GM21717 (cell line): ENCODE measurements at regions not wholly inside any gene's neighbourhood (a gene's known extent, or its start where the extent isn't known, plus 50 kb on each side); places are given as distances from the start of the nearest gene placed in this dataset.
A peak's percentile ranks its signal among the peaks of the same experiment; 100 is the strongest.

ENCODE experiments used
- ATAC-seq: cut with Tn5 transposase; IDR thresholded peaks from one replicate; pipeline ENCODE4 v1.9.1; 2021; ENCODE audit warnings: mild to moderate bottlenecking, moderate library complexity; ENCODE audit not compliant: unreplicated experiment

DNA sequence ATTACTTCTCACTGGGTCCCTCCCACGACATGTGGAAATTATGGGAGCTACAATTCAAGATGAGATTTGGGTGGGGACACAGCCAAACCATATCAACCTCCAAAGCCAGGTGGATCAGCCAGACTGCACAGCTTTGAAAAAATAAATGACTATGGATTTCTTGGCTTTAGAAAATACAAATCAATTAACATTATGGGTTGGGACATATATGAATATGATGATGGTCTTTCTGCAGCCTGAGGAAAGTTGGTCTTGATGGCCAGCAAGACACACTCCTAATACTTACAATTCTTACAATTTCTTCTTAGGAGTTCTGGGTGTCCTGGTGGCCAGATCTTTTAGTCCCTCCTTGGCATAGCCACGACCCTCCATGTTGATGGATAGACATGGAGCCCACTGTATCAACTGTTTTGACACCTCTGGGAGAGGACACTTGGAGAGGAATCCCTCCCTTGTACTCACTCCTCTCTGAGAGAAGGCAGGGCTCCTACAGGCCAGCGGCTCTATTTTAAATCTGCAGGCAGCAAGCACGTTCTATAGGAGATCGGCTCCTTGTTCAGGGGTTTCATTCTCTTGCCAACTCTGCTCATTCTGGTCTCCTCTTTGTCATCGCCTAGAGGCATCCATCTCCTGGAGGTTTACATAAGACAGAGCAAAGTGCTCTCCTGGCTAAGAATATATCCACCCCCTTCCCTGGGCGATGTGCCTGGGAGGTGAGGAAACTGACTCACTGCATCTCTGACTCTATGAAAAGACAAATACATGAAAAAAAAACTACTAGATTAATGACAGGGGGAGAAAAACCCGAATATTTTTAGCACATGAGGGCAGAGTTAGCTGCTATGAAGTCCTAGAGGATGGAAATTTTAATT is 145.9 kb downstream of the CARTPT start:
- no peak for ATAC-seq

DNA sequence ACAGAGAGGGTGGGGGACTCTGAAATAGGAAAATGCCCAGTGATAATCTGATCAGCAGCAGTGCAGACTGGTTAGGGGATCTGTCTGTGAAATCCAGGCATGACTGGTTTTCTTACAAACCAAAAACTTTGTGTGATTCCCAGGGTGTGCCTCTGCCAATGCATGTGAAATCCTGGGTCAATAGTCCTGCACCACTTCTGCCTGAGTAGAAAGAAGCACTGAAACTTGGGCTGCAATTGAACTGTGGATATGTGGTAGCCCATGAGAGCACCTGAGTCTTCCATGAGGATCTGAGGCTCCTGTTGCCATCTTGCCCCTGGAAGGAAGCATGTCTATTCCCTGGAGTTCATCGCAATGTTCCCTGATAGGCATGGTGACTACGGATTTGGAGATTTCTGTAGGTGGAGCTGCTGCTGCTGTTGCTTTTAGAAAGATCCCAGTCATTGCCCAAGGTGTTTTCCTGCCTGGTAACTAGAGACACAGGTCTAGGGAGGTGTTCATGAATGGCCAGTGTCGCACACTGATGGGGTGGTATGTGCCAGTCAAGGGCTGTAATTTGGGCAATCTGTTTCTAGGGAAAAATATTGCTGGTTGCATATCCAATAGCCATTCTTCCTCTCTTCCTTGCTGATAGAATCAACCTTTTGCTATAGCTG is 146.7 kb downstream of the CARTPT start:
- no peak for ATAC-seq

DNA sequence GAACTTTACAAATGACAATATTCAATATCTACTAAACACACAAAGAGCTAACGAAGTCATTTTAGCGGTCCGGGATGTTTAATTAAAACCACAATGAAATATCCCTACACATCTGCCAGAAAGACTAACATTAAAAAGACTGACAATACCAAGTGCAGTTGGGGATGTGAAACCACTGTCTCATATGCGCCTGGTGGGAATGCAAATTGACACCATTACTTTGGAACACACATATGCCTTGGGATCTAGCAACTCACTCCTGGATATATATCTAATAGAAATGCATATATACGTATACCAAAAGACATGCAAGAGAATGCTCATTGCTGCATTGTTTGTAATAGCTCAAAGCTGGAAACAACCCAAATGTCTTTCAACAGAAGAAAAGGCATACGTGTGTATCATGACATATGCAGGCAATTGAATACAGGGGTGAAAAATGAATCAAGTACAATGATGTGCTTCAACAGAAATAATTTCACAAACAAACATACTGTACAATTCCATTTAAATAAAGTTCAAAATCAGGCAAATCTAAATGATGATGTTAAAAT is 153.3 kb downstream of the CARTPT start:
- ATAC-seq: no peak

DNA sequence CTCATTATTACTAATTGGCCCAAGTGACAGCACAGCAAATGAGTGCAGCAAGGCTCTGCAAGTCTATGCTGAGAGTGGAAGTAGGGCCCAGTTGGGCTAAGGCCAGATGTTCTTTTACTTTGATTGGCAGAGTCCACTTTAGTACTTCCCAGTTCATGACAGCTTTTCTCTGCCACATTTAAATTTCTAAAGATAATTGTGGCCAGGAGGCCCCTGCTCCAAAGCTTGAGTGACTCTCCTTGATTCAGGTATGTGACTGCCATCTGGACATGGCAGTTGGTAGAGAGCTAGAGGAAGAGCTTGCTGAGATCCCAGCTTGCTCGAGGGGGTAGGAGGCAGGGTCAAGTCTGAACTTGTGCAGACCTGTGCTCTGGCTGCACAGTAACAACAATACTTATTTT is 154.1 kb downstream of the CARTPT start:
- ATAC-seq: no peak

DNA sequence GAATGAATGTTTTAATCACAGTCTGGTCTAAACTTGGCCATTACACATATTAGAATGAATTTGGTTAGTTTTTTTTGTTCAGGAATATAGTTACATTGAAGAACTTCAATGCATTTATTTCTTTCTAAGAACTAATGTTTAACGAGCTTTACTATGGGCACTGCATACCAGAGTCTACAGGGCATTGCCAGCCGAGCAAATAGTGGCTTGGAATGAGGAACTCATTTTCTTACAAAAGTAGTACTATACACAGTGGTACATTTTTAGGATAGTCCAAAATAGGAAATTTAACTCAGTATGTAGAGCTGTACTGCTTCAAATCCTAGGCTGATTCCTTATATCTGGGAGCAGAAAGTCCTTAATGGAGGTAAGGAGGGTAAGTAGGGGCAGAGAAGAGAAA is 155.4 kb downstream of the CARTPT start:
- no peak for ATAC-seq

DNA sequence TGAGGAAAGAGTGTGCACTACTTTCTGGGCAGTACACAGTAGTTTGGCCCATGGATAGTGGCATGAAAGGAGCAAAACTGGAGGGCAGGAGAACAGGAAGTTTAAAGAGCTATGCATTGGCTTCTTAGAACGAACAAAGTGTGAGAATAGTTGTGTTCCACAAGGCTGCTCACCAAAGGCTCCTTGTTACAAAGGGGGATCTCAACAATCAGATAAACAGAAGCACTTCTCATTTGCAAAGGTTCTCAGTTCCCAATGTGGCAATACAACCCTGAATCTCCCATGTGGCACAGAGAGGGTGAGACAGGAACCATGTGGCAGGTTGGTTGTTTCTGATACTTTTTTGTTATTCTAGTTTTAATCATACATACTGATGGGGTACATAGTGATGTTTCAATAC is 158.4 kb downstream of the CARTPT start:
- no peak for ATAC-seq

DNA sequence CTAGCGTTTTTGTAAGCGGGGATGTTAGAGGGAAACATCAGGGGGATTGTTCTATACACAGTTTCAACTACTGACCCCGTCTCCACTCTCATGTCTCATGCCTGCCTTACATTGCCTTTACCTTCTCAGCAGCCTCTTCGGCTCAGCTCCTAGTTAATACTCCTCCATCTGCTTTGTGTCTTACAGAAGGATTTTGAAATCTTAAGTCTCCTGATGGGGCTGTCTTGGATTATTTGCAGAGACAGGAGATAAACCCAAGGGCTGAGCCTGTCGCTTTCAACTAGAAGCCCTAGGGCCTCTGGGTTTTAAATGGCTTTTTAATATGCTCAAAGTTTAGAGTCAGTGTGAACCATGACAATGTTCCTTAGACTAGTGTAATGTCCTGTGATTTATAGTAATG is 161.5 kb downstream of the CARTPT start:
- ATAC-seq: no peak

DNA sequence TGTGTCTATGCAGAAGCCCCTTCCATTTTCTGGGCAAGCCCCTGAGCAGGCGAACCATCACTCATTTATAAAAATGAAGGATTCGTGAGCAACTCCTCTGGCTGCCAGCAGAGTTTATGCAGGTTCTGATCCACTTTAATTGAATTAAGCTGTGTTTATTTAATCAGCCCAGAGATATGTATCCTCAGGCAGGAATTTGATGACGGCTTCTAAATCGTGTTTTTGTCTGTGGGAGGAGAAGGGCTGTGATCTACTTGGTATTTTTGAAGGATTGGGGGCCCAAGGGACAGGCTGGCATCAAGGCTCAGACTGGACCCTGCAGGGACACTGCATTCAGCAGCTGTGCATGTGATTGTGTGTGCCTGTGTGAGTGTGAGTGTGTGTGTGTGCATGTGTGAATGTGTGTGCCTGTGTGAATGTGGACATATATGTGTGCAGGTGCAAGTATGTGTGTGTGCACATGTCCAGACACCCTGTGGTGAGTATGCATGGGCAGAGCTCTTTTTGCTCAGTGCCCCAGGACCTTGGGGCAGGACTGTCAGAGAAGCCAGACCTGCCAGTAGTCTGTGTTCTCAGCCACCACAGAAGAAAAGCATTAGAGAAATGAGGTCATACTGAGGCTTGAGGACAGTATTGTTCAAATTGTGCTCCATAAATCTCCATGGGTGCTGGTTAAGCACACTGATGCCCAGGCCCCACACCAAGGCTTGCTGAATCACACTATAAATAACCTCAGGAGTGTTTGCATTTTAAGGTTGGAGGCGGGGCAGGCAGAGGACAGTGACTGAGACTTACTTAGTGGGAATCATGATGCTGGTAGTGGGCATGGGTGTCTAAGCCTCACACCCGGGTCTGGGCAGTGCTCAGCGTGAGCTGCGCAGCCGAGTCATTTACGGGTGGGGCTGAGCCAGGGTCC is 164.0 kb downstream of the CARTPT start:
- ATAC-seq: no peak

DNA sequence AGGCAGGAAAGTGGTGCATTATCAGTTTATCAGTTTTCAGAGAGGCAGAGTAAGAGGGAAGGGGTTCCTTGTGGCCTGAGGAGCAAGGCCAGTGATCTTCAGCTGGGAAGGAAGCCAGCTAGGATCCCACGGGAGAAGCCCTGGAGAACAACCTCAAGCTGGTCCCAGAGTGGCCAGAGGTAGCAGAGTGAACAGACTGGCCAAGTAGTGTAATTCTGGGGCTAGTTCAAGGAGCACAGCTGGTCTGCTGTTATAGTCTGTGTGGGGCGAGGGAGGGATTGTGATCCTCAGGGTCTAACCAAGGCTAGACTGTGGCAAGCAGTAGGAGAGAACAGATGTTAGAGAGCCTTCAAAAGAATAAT is 164.6 kb downstream of the CARTPT start:
- ATAC-seq: no peak

DNA sequence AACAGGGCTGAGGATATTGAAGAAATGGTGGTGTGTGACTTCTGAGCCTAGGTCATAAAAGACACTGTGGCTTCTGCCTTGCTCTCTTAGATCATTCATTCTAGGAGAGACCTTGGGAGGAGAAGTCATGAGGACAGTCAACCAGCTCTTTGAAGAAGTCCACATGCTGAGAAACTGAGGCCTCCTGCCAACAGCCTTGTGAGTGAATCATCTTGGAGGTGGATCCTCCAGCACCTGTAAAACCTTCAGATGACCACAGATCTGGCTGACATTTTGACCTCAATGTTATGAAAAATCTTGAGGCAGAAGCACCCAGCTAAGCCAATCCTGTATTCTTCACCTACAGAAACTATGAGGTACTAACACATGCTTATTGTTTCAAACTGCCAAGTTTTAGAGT is 165.9 kb downstream of the CARTPT start:
- no peak for ATAC-seq

DNA sequence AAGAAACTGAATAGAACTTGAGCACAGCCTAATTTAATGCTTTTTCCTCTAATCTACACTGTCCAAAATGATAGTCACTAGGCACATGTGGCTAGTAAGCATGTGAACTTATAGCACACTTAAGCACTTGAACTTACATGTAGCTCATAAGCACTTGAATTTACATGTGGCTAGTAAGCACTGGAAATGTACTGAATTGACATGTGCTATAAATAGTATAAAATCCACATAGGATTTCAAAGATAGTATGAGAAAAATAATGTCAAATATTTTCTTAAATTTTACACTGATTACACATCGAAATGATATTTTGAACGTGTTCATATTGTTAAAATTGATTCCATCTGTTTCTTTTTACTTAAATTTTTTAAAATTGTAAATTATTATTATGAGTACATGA is 167.3 kb downstream of the CARTPT start:
- ATAC-seq: no peak

DNA sequence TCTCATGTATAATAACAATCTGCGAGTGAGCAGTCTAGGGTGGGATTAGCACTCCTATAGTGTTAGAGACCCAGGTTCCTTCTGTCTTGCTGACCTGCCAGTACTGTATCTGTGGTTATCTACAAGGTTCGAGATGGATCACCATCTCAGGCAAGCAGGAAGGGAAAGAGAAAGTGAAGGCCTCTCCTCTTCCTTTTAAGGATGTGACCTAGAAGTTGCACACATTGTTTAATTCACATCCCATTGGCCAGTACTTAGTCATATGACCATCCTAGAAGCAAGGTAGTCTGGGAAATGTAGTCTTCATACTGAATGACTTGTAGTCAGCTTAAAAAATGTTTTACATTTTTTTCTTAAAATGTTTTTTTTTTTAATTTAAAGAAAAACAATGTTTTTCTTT is 168.6 kb downstream of the CARTPT start:
- peak; percentile 97 for ATAC-seq

DNA sequence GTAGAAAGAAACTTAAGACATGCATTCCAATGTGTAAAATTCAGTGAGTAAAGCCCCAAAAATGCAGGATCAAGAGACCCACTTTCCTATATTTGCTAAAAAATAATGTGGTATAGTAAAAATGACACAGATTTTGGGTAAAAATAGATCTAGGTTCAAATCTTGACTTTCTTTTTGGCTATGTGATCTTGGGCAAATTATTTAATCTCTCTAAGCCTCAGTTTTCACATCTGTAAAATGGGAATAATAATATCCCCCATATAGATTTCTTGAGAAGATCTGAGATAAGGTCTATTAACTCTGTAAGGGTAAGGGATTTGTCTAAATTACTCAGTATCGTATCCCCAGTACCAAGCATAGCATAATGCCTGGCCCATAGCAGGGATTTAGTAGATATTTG is 172.3 kb downstream of the CARTPT start:
- no peak for ATAC-seq

DNA sequence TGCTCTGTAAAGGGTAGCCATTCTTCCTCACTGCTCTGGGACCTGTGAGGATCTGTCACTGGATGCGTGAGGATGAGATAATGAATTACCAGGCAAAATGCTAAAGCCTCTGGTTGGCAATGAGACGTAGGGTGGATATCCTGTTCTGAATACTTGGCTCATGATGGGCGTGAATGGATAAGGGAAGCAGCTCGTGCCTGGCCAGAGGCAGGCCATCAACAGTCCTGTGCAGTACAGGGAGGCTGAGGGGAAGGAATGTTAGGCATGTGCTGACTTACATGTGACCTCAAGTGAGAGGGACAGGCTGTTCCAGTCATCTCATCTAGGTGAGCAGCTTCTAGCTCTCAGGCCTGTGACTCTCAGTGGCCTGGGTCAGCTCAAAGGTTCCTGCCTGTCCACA is 172.8 kb downstream of the CARTPT start:
- no peak for ATAC-seq

DNA sequence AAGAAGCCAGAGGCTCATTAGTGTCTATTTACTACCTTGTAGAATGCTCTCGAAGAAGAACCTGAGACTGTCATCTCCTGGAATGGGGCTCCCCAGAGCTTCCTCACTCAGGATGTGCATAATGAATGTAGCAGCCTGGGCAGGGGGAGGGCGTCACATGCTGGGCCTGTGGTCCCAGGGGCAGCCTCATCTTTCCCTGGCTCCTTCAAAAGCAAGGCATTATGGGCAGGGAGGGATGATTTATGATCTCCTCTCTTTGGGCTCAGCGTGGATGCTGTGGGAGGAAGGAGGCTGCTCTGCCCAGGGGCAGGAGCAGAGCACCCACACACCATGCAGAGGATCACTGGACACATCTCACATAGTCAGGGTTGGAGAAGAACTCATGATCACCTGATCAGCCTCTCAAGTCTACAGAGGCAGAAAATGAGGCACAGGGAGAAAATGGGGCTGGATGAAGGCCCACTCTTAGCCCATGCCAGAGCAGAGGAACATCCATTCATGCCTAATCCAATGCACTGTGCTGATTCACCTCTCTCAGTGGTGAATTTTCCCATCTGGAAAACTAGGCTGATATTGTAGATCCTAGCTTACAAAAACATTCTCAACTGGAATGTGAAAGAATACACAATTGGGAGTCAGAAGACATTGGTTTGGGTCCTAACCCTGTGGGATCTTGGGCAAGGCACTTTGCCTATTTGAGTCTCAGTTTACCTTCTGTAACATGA is 173.7 kb downstream of the CARTPT start:
- no peak for ATAC-seq

DNA sequence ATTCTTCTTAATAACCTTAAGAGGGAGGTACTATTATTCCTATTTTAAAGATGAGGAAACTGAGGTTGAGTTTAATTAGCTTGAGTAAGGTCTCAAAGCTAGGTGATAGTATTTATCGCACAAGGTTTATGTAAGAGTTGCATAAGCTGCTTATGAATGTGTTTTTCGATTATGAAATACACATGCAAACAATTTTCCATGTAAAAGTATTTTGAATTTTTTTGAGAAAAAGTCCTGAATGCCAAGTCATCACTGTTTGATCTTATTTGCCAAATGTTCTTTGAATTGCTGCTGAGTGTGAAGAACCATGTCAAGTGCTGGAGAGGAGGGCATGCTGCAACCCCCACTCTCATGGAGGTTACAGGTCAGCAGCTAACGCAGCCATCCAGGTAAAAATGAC is 174.4 kb downstream of the CARTPT start:
- ATAC-seq: no peak

DNA sequence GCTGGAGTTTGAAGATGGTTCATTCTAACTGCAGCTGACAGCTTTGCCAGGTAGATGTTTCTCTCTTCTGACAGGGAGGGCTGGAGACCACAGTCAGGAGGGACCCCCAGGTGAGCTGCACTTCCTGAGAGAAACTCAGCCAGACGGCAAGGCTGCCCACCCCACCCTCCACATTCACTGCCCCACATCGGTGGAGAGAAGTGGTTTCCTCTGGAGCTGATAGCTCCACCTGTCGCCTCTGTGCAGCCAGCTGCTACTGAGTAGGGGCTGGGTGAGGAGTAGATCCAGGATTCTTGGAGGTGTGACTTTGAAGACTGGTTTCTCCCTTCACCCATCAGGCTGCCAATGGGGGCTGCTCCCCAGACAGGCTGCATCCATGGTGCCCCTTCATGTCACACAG is 175.0 kb downstream of the CARTPT start:
- ATAC-seq: no peak

DNA sequence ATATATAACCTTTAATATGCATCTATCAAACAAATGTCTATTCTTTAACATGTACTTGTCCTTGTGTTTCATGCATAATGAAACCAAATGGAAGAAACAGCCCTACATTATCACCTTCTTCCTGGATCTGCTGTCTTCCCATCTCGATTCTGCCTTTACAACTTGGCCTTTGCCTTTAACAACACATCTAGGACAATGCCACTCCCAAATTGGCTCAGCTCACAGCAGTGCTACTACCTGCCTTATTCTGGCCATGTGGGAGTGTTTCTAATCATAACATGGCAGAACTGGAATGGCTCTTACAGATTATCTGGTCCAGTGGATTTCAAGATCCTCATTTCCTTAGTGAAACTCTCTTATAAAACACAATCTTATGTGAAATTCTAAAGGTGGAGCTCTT is 176.5 kb downstream of the CARTPT start:
- ATAC-seq: no peak

DNA sequence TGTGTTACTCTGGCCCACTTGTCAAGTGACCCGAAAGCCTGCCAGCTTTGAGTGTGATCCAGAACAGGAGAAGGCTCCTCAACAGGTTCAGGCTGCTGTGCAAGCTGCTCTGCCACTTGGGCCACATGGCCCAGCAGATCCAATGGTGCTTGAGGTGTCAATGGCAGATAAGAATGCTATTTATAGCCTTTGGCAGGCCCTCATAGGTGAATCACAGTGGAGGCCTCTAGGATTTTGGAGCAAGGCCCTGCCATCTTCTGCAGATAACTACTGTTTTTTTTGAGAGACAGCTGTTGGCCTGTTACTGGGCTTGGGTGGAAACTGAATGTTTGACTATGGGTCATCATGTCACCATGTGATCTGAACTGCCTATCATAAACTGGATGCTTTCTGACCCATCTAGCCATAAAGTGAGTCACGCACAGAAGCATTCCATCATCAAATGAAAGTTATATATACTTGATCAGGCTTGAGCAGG is 180.8 kb downstream of the CARTPT start:
- ATAC-seq: no peak

DNA sequence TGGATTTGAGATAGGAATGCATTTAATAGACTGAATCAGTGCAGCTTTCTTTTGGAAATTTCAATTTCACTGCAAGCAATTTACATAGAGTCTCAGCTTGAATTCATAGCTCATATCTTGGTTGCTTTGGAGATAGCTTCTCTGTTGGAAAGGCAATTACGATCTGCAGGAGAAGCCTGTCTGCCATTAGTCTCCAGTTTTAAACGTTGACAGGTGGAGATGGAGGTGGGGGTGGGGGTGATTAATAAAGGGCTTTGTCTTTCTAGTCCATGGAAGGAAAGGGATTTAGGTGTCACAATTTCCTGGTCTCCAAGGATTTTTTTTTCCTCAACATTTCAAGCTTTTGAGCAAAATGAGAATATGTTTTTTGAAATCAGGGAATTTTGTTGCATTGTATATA is 184.7 kb downstream of the CARTPT start:
- no peak for ATAC-seq

DNA sequence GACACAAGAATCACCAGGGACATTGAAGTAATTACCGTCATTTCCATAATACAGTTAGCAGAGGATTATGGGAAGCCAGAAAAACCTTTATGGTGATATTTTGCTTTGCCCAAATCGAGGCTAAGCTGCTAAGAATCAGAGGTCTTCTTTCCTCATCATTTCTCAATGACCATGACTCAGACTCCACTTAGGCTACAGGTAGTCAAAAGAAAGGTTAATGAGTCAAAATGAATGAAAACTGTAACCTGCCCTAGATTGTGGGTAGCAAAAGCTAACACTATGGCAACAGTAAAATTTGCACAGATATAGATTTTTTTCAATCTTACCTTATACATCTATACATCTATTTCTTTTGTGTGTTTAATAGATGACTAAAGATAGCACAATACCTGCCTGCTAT is 185.8 kb downstream of the CARTPT start:
- ATAC-seq: no peak
